ENCODE measurements at regions not wholly inside any gene's neighbourhood (a gene's known extent, or its start where the extent isn't known, plus 50 kb on each side); places are given as distances from the start of the nearest gene placed in this dataset.

DNA sequence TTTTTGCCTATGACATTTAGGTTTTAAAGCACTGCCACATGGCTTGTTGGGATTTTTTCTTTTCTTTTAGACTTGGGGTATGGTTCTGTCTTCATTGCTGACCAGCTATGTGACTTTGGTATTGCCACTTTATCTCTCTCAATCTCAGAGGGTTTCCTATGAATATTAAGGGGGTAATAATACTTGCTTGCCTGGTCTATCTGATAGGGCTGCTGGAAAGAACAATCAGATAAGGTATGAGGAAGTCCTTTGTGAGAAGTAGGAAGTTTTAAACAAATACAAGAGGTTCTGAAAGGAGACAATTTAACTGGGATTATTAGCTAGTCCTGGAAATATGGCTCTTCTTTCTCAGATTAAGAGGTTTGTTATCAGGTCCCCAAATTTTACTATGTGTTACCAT lies 80.8 kb downstream of the ZNF92 start:
- TF ChIP-seq, protein P1, sequence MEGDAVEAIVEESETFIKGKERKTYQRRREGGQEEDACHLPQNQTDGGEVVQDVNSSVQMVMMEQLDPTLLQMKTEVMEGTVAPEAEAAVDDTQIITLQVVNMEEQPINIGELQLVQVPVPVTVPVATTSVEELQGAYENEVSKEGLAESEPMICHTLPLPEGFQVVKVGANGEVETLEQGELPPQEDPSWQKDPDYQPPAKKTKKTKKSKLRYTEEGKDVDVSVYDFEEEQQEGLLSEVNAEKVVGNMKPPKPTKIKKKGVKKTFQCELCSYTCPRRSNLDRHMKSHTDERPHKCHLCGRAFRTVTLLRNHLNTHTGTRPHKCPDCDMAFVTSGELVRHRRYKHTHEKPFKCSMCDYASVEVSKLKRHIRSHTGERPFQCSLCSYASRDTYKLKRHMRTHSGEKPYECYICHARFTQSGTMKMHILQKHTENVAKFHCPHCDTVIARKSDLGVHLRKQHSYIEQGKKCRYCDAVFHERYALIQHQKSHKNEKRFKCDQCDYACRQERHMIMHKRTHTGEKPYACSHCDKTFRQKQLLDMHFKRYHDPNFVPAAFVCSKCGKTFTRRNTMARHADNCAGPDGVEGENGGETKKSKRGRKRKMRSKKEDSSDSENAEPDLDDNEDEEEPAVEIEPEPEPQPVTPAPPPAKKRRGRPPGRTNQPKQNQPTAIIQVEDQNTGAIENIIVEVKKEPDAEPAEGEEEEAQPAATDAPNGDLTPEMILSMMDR (IDR thresholded peaks at IDR 0.05) = no peak
- no peak for TF ChIP-seq POLR2A (IDR thresholded peaks at IDR 0.05)

Measured in thyroid gland (tissue), 4 donors.